T-cell (primary cell): ENCODE measurements at regions not wholly inside any gene's neighbourhood (a gene's known extent, or its start where the extent isn't known, plus 50 kb on each side); places are given as distances from the start of the nearest gene placed in this dataset.
"Not testable (repeated sequence)": the region's sequence is repeated elsewhere in the genome, so short reads cannot be mapped to it uniquely, and the experiment has no call there.

Source experiments
- ATAC-seq, 4 experiments: fragments of 200-7000 bp in 3 of 4; fragments of 150-1000 bp in 1 of 4; cut with Tn5 transposase; replicated peaks in 1 of 4; 1 replicate in 3 of 4; 2 replicates in 1 of 4; pipeline ENCODE4 v1.10.0; 2021; ENCODE audit warnings: moderate library complexity in 3 of 4, mild to moderate bottlenecking in 2 of 4, moderate number of reproducible peaks in 1 of 4
- CTCF ChIA-PET, 2 donors: fragments of 300-600 bp; sonication (Branson Sonifier 250); formaldehyde crosslinking; loops; one replicate each; lab custom pipeline; 2022; ENCODE audit warnings: antibody characterized with exemption in 2 of 2; lab: Charles Lee
- POLR2A ChIA-PET, 2 donors: fragments of 300-600 bp; sonication (Branson Sonifier 250); formaldehyde crosslinking; loops; one replicate each; lab custom pipeline; 2022; ENCODE audit warnings: antibody characterized with exemption in 2 of 2; lab: Charles Lee
- DNase-seq, 35 experiments: peaks; one replicate each; pipeline versions ENCODE4 v3.0.0 to v3.0.0-alpha.2; 2013 to 2023
- H3K27ac ChIP-seq: one replicate; pipeline ENCODE4 v1.5.1; 2013; ENCODE audit warnings: low read length
- H3K27me3 ChIP-seq, 2 experiments: replicated peaks in 1 of 2; 1 replicate in 1 of 2; 2 replicates in 1 of 2; pipeline versions ENCODE4 v1.6.1 to v1.7.0; 2013; ENCODE audit warnings: low read length in 1 of 2, mixed read lengths in 1 of 2; ENCODE audit not compliant: control insufficient read depth in 2 of 2, insufficient read depth in 2 of 2; ENCODE audit errors: extremely low read depth in 1 of 2
- H3K36me3 ChIP-seq, 2 donors: 1 replicate in 1 of 2; 2 replicates in 1 of 2; pipeline versions ENCODE4 v1.6.1 to v1.7.0; 2013; ENCODE audit warnings: low read length in 1 of 2; ENCODE audit not compliant: control insufficient read depth in 2 of 2, insufficient read depth in 1 of 2; ENCODE audit errors: extremely low read depth in 1 of 2
- H3K4me1 ChIP-seq, 2 experiments: 1 replicate in 1 of 2; 2 replicates in 1 of 2; pipeline versions ENCODE4 v1.6.1 to v1.7.0; 2013; ENCODE audit warnings: low read length in 2 of 2, mixed read lengths in 1 of 2; ENCODE audit not compliant: insufficient read depth in 2 of 2, control insufficient read depth in 1 of 2; ENCODE audit errors: extremely low read depth in 1 of 2
- H3K4me3 ChIP-seq, 2 donors: 1 replicate in 1 of 2; 2 replicates in 1 of 2; pipeline versions ENCODE4 v1.5.1 to v1.7.0; 2013; ENCODE audit warnings: mild to moderate bottlenecking in 2 of 2, low read length in 1 of 2, moderate library complexity in 1 of 2; ENCODE audit not compliant: control insufficient read depth in 1 of 2; ENCODE audit errors: extremely low read depth in 1 of 2
- H3K9me3 ChIP-seq: 2 replicates; pipeline ENCODE4 v1.7.0; 2013
- H3K27ac Mint-ChIP-seq, 2 donors: one replicate each; pipeline ENCODE4 v1.8.0; 2020 to 2021; ENCODE audit warnings: mild to moderate bottlenecking in 2 of 2, mixed read lengths in 2 of 2
- H3K27me3 Mint-ChIP-seq, 2 donors: one replicate each; pipeline ENCODE4 v1.8.0; 2021 to 2022; ENCODE audit warnings: mixed read lengths in 2 of 2
- H3K36me3 Mint-ChIP-seq: one replicate; pipeline ENCODE4 v1.8.0; 2021; ENCODE audit warnings: mixed read lengths
- H3K4me1 Mint-ChIP-seq, 3 donors: one replicate each; pipeline ENCODE4 v1.8.0; 2020 to 2022; ENCODE audit warnings: mixed read lengths in 3 of 3, mild to moderate bottlenecking in 1 of 3
- H3K4me3 Mint-ChIP-seq, 3 donors: one replicate each; pipeline ENCODE4 v1.8.0; 2020 to 2022; ENCODE audit warnings: mild to moderate bottlenecking in 3 of 3, mixed read lengths in 3 of 3, moderate library complexity in 3 of 3
- H3K9me3 Mint-ChIP-seq, 3 donors: one replicate each; pipeline ENCODE4 v1.8.0; 2020 to 2022; ENCODE audit warnings: mixed read lengths in 3 of 3
- WGBS: methylation state at CpG from one replicate; pipeline ENCODE4 v1.1.5; 2013; ENCODE audit warnings: missing lambda C conversion rate; ENCODE audit not compliant: insufficient coverage; 5-methylcytosine and 5-hydroxymethylcytosine counted together

GRCh38 chr5:92942762-92943161 lies 638.3 kb downstream of the NR2F1-AS1 start:
- H3K9me3 Mint-ChIP-seq, result peaks cover 2 to 12% (median 6%) of the 10 kb centered on the region in 3 donors
- DNase-seq (no peak), ATAC-seq (no peak)
- no peaks in the 10 kb centered on the region for H3K27me3 Mint-ChIP-seq
- H3K36me3 ChIP-seq, result no peaks in the 10 kb centered on the region
- no peak overlapping the region for H3K4me3 ChIP-seq
- H3K27ac ChIP-seq, result no peak overlapping the region
- H3K27ac Mint-ChIP-seq, result no peak overlapping the region
- no peaks in the 10 kb centered on the region for H3K4me1 Mint-ChIP-seq
- H3K27me3 ChIP-seq, result no peaks in the 10 kb centered on the region
- ChIA-PET POLR2A (no interaction called here), CTCF (no interaction called here)
- no peaks in the 10 kb centered on the region for H3K4me1 ChIP-seq
- no peaks in the 10 kb centered on the region for H3K9me3 ChIP-seq
- no peaks in the 10 kb centered on the region for H3K36me3 Mint-ChIP-seq
- no peak overlapping the region for H3K4me3 Mint-ChIP-seq

- ChIA-PET CTCF (no interaction called here), POLR2A (no interaction called here)
- ATAC-seq, result no peak
- H3K4me1 Mint-ChIP-seq, result no peaks in the 10 kb centered on the region
- H3K27ac Mint-ChIP-seq, result no peak overlapping the region
- no peaks in the 10 kb centered on the region for H3K4me1 ChIP-seq
- DNase-seq, result no peak
- H3K36me3 ChIP-seq, result no peaks in the 10 kb centered on the region
- H3K27ac ChIP-seq, result no peak overlapping the region
- H3K9me3 ChIP-seq, result no peaks in the 10 kb centered on the region
- peaks cover 0 to 5% (median 2%) of the 10 kb centered on the region in 3 donors for H3K9me3 Mint-ChIP-seq
- no peaks in the 10 kb centered on the region for H3K27me3 Mint-ChIP-seq
- H3K27me3 ChIP-seq, result no peaks in the 10 kb centered on the region
- no peak overlapping the region for H3K4me3 ChIP-seq
- H3K4me3 Mint-ChIP-seq, result no peak overlapping the region
- H3K36me3 Mint-ChIP-seq, result no peaks in the 10 kb centered on the region
- 79% methylated on average over 7 of the region's 9 CpGs for WGBS
These were observed 639.2 kb downstream of the NR2F1-AS1 start for GRCh38 chr5:92941806-92942205.

GRCh38 chr5:92939428-92939827 lies 641.6 kb downstream of the NR2F1-AS1 start:
- no peak for DNase-seq
- Mint-ChIP-seq H3K27me3 (no peaks in the 10 kb centered on the region), H3K27ac (no peak overlapping the region), H3K4me3 (no peak overlapping the region), H3K9me3 (no peaks in the 10 kb centered on the region), H3K4me1 (no peaks in the 10 kb centered on the region), H3K36me3 (no peaks in the 10 kb centered on the region)
- H3K4me1 ChIP-seq, result no peaks in the 10 kb centered on the region
- ChIA-PET POLR2A (no interaction called here), CTCF (no interaction called here)
- no peak for ATAC-seq
- H3K4me3 ChIP-seq, result no peak overlapping the region
- 0% methylated on average over 1 of the region's 4 CpGs for WGBS
- no peaks in the 10 kb centered on the region for H3K27me3 ChIP-seq
- H3K36me3 ChIP-seq, result no peaks in the 10 kb centered on the region
- H3K9me3 ChIP-seq, result no peaks in the 10 kb centered on the region
- no peak overlapping the region for H3K27ac ChIP-seq

- H3K36me3 Mint-ChIP-seq, H3K4me3 ChIP-seq, H3K36me3 ChIP-seq, CTCF ChIA-PET, H3K4me3 Mint-ChIP-seq, DNase-seq, H3K27me3 ChIP-seq, H3K9me3 Mint-ChIP-seq, ATAC-seq, H3K27me3 Mint-ChIP-seq, H3K4me1 ChIP-seq, H3K9me3 ChIP-seq, POLR2A ChIA-PET, H3K4me1 Mint-ChIP-seq, H3K27ac Mint-ChIP-seq, H3K27ac ChIP-seq: not testable (repeated sequence)
- WGBS, result no CpG with 5 or more reads among the region's 2 CpGs
These were observed 643.6 kb downstream of the NR2F1-AS1 start for GRCh38 chr5:92937396-92937795.

- DNase-seq, result no peak
- no peaks in the 10 kb centered on the region for H3K27me3 ChIP-seq
- no peak overlapping the region for H3K4me3 Mint-ChIP-seq
- no peaks in the 10 kb centered on the region for H3K27me3 Mint-ChIP-seq
- no peaks in the 10 kb centered on the region for H3K4me1 ChIP-seq
- WGBS, result 60% methylated on average over 1 of the region's 3 CpGs
- H3K9me3 Mint-ChIP-seq, result peaks cover 0 to 8% (median 0%) of the 10 kb centered on the region in 3 donors
- no peaks in the 10 kb centered on the region for H3K36me3 Mint-ChIP-seq
- ChIA-PET CTCF (interaction anchor here in 1 of 2 donors (0.6 kb wide), 1 partner anchor 353 kb away, joined by 6 read pairs; no protein-coding TSS in a partner anchor), POLR2A (no interaction called here)
- no peaks in the 10 kb centered on the region for H3K36me3 ChIP-seq
- no peaks in the 10 kb centered on the region for H3K4me1 Mint-ChIP-seq
- H3K4me3 ChIP-seq, result no peak overlapping the region
- no peaks in the 10 kb centered on the region for H3K9me3 ChIP-seq
- H3K27ac ChIP-seq, result no peak overlapping the region
- H3K27ac Mint-ChIP-seq, result no peak overlapping the region
- ATAC-seq, result no peak
These were observed 651.0 kb downstream of the NR2F1-AS1 start for GRCh38 chr5:92930057-92930456.

- Mint-ChIP-seq H3K4me1 (no peaks in the 10 kb centered on the region), H3K9me3 (peaks cover 0 to 8% (median 0%) of the 10 kb centered on the region in 3 donors), H3K4me3 (no peak overlapping the region), H3K36me3 (no peaks in the 10 kb centered on the region), H3K27me3 (no peaks in the 10 kb centered on the region), H3K27ac (no peak overlapping the region)
- H3K36me3 ChIP-seq, result no peaks in the 10 kb centered on the region
- no peaks in the 10 kb centered on the region for H3K27me3 ChIP-seq
- no peak overlapping the region for H3K4me3 ChIP-seq
- 58% methylated on average over 4 of the region's 4 CpGs for WGBS
- DNase-seq (no peak), ATAC-seq (no peak)
- CTCF ChIA-PET, result no interaction called here
- H3K4me1 ChIP-seq, result no peaks in the 10 kb centered on the region
- no peak overlapping the region for H3K27ac ChIP-seq
- POLR2A ChIA-PET, result no interaction called here
- H3K9me3 ChIP-seq, result no peaks in the 10 kb centered on the region
These were observed 653.7 kb downstream of the NR2F1-AS1 start for GRCh38 chr5:92927291-92927778.

- Histone ChIP-seq H3K9me3 (no peaks in the 10 kb centered on the region), H3K36me3 (no peaks in the 10 kb centered on the region), H3K27ac (no peak overlapping the region), H3K4me1 (no peaks in the 10 kb centered on the region), H3K4me3 (no peak overlapping the region), H3K27me3 (no peaks in the 10 kb centered on the region)
- Mint-ChIP-seq H3K36me3 (no peaks in the 10 kb centered on the region), H3K4me1 (no peaks in the 10 kb centered on the region), H3K27ac (no peak overlapping the region), H3K4me3 (no peak overlapping the region), H3K27me3 (no peaks in the 10 kb centered on the region), H3K9me3 (peaks cover 0 to 2% (median 0%) of the 10 kb centered on the region in 3 donors)
- ChIA-PET CTCF (no interaction called here), POLR2A (no interaction called here)
- ATAC-seq (no peak), DNase-seq (no peak)
- WGBS, result 0% methylated on average over 1 of the region's 1 CpG
These were observed 657.1 kb downstream of the NR2F1-AS1 start for GRCh38 chr5:92923885-92924284.
